SU-DHL-6 (cell line): ENCODE measurements at regions not wholly inside any gene's neighbourhood (a gene's known extent, or its start where the extent isn't known, plus 50 kb on each side); places are given as distances from the start of the nearest gene placed in this dataset.

Experiments
- CTCF ChIP-seq: fragments of 200-600 bp; sonication (generic); IDR thresholded peaks from one replicate; pipeline ENCODE4 v1.5.1; 2017; ENCODE audit warnings: antibody characterized with exemption, mild to moderate bottlenecking, low read length, moderate library complexity; ENCODE audit not compliant: insufficient read depth, poor library complexity, severe bottlenecking
- EZH2phosphoT487 ChIP-seq: fragments of 200-600 bp; sonication (generic), shearing (Covaris generic); conservative IDR thresholded peaks from 2 replicates; pipeline ENCODE4 v1.6.1; 2018; ENCODE audit warnings: mild to moderate bottlenecking, antibody characterized with exemption, low read length, moderate library complexity, mixed read lengths

- TF ChIP-seq CTCF (no peak), EZH2phosphoT487 (no peak)
Observed at GRCh38 chr16:13795131-13795530, 124.8 kb upstream of the ERCC4 start.
